ENCODE measurements at regions not wholly inside any gene's neighbourhood (a gene's known extent, or its start where the extent isn't known, plus 50 kb on each side); places are given as distances from the start of the nearest gene placed in this dataset.

DNA sequence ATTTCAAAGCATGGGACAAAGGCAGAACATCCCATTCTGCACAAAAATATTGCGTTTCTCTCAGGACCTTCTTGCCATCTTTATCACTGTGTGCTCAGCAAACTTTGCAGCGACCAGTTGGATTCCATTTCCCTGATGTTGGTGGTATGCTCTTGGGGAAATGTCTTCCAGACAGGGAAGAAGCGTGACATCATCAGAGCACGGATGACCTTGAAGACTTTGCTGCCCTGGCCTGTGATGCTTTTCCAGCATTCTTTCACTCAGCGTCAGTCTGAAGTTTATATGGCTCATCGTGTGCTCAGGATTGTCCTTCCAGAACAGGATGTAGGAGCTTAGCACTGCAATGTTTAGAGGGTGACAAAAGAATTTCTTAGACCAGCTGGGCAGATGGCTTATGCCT, 131.4 kb upstream of the F3 start:
- H3K4me3 ChIP-seq: no peak overlapping the region
- no peaks in the 10 kb centered on the region for H3K9me3 ChIP-seq
- ATAC-seq: no peak
- H3K27me3 ChIP-seq (ENCODE audit: insufficient read depth in 3 of 3, low read length in 2 of 3): no peaks in the 10 kb centered on the region
- no peaks in the 10 kb centered on the region for H3K36me3 ChIP-seq (ENCODE audit: insufficient read depth in 1 of 2, low read depth in 1 of 2)
- H3K4me1 ChIP-seq: no peaks in the 10 kb centered on the region
- no peak overlapping the region for H3K27ac ChIP-seq
- TF ChIP-seq, protein P1, sequence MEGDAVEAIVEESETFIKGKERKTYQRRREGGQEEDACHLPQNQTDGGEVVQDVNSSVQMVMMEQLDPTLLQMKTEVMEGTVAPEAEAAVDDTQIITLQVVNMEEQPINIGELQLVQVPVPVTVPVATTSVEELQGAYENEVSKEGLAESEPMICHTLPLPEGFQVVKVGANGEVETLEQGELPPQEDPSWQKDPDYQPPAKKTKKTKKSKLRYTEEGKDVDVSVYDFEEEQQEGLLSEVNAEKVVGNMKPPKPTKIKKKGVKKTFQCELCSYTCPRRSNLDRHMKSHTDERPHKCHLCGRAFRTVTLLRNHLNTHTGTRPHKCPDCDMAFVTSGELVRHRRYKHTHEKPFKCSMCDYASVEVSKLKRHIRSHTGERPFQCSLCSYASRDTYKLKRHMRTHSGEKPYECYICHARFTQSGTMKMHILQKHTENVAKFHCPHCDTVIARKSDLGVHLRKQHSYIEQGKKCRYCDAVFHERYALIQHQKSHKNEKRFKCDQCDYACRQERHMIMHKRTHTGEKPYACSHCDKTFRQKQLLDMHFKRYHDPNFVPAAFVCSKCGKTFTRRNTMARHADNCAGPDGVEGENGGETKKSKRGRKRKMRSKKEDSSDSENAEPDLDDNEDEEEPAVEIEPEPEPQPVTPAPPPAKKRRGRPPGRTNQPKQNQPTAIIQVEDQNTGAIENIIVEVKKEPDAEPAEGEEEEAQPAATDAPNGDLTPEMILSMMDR (IDR thresholded peaks at IDR 0.05): no peak
- WGBS, 3 donors: 76 to 84% (median 83%) methylated on average over 6 of the region's 6 CpGs
- DNase-seq: no peak
- intact Hi-C loops (cut with DNase I): no loop called here

DNA sequence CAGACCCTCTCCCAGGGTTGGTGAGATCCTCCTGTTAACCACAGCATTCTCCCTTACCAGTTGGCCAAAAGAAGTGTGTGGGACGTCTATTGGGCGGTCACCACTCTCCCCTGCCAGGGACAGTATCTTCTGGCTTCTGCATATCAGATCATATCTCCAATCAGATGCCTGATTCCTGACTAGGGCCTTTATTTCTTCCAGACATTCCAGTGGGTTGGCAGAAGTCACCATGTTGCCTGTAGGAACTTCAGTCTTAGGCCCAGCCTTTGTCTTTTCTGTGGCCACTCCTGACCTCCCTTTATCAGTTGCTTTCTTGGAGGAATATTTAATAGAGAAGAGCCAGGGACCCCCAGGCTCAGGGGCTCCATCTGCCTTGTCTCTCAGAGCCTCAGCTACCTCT, 130.4 kb upstream of the F3 start:
- no peaks in the 10 kb centered on the region for H3K4me1 ChIP-seq
- H3K4me3 ChIP-seq: no peak overlapping the region
- no peak for DNase-seq
- H3K27ac ChIP-seq: no peak overlapping the region
- TF ChIP-seq, protein P1 (IDR thresholded peaks at IDR 0.05): no peak
- no peaks in the 10 kb centered on the region for H3K27me3 ChIP-seq (ENCODE audit: insufficient read depth in 3 of 3, low read length in 2 of 3)
- ATAC-seq: no peak
- no peaks in the 10 kb centered on the region for H3K36me3 ChIP-seq (ENCODE audit: insufficient read depth in 1 of 2, low read depth in 1 of 2)
- 90 to 93% (median 91%) methylated on average over 2 of the region's 2 CpGs for WGBS, 3 donors
- H3K9me3 ChIP-seq: no peaks in the 10 kb centered on the region
- intact Hi-C loops (cut with DNase I): no loop called here

GRCh38 chr1:94670273-94670672, 128.7 kb upstream of the F3 start:
- no peak for ATAC-seq
- Histone ChIP-seq H3K4me1 (no peaks in the 10 kb centered on the region), H3K36me3 (ENCODE audit: insufficient read depth in 1 of 2, low read depth in 1 of 2) (no peaks in the 10 kb centered on the region), H3K27me3 (ENCODE audit: insufficient read depth in 3 of 3, low read length in 2 of 3) (no peaks in the 10 kb centered on the region), H3K9me3 (no peaks in the 10 kb centered on the region), H3K27ac (no peak overlapping the region), H3K4me3 (no peak overlapping the region)
- WGBS, 3 donors: 68 to 72% (median 71%) methylated on average over 2 of the region's 2 CpGs
- no peak for DNase-seq
- intact Hi-C loops (cut with DNase I): no loop called here
- TF ChIP-seq, protein P1 (IDR thresholded peaks at IDR 0.05): no peak

DNA sequence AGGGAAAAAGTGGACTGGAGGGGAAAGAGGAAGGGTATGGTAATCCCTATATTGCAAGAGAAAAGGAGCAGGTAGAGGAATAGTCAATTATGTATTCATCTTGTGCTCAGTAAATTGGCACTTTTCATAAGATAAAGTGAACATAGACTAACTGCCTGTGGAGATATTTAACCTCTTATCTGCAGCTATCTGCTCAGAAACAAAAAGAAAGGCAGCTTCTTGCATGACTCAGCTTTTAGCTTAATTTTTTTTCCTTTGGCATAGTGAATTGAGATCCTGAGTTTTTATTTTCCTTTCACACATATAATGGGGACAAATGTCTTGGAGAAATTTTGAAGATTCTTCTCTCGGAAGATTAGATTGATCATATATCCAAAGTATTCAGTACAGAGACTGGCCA, 127.6 kb upstream of the F3 start:
- intact Hi-C loops (cut with DNase I): no loop called here
- H3K27me3 ChIP-seq (ENCODE audit: insufficient read depth in 3 of 3, low read length in 2 of 3): no peaks in the 10 kb centered on the region
- no peaks in the 10 kb centered on the region for H3K4me1 ChIP-seq
- H3K27ac ChIP-seq: no peak overlapping the region
- TF ChIP-seq, protein P1 (IDR thresholded peaks at IDR 0.05): no peak
- no peak for DNase-seq
- no peaks in the 10 kb centered on the region for H3K36me3 ChIP-seq (ENCODE audit: insufficient read depth in 1 of 2, low read depth in 1 of 2)
- no peak for ATAC-seq
- WGBS, 3 donors: 87 to 95% (median 88%) methylated on average over 1 of the region's 1 CpG
- no peak overlapping the region for H3K4me3 ChIP-seq
- no peaks in the 10 kb centered on the region for H3K9me3 ChIP-seq

DNA sequence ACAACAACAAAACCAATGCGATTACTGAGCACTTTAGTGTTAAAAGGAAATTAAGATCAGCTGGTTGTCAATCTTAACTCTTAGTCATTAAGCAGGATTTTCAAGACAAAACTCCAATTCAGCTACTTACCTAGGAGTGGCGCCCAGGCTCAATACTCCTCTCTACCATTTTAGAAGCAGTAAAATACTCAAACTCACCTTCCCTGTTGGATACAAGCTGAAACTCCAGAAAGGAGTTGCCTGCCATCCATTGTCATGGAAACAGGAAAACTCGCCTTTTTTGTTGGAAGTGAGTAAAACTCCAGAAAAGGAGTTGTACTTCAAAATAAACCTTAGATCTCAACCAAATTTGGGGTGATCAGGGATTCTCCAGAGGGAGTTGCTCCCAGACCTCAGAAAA, 127.0 kb upstream of the F3 start:
- TF ChIP-seq, protein P1 (IDR thresholded peaks at IDR 0.05): no peak
- ATAC-seq (no peak), DNase-seq (no peak)
- WGBS, 3 donors: 94 to 95% (median 95%) methylated on average over 3 of the region's 3 CpGs
- no peaks in the 10 kb centered on the region for H3K9me3 ChIP-seq
- no peaks in the 10 kb centered on the region for H3K36me3 ChIP-seq (ENCODE audit: insufficient read depth in 1 of 2, low read depth in 1 of 2)
- no peaks in the 10 kb centered on the region for H3K27me3 ChIP-seq (ENCODE audit: insufficient read depth in 3 of 3, low read length in 2 of 3)
- no peak overlapping the region for H3K27ac ChIP-seq
- no peak overlapping the region for H3K4me3 ChIP-seq
- intact Hi-C loops (cut with DNase I): no loop called here
- H3K4me1 ChIP-seq: no peaks in the 10 kb centered on the region

Data from psoas muscle (tissue), 7 donors.